ENCODE measurements at regions not wholly inside any gene's neighbourhood (a gene's known extent, or its start where the extent isn't known, plus 50 kb on each side); places are given as distances from the start of the nearest gene placed in this dataset.
A peak's percentile ranks its signal among the peaks of the same experiment; 100 is the strongest.

- no peak for DNase-seq (ENCODE audit: low read depth)
Measured at GRCh38 chr4:137067735-137068134, 464.6 kb downstream of the PCDH18 start.

GRCh38 chr4:137065311-137065710 lies 467.0 kb downstream of the PCDH18 start:
- no peak for DNase-seq (ENCODE audit: low read depth)

- no peak for DNase-seq (ENCODE audit: low read depth)
Measured at GRCh38 chr4:137063961-137064360, 468.3 kb downstream of the PCDH18 start.

GRCh38 chr4:137043184-137043583 lies 489.1 kb downstream of the PCDH18 start:
- no peak for DNase-seq (ENCODE audit: low read depth)

- no peak for DNase-seq (ENCODE audit: low read depth)
Measured at GRCh38 chr4:137039370-137039769, 492.9 kb downstream of the PCDH18 start.

- no peak for DNase-seq (ENCODE audit: low read depth)
Measured at GRCh38 chr4:137032222-137032621, 500.1 kb downstream of the PCDH18 start.

GRCh38 chr4:137029026-137029425 lies 503.3 kb downstream of the PCDH18 start:
- DNase-seq (ENCODE audit: low read depth): no peak

GRCh38 chr4:137025484-137026059 lies 506.7 kb downstream of the PCDH18 start:
- no peak for DNase-seq (ENCODE audit: low read depth)

- DNase-seq (ENCODE audit: low read depth): no peak
Measured at GRCh38 chr4:137015426-137016409, 516.6 kb downstream of the PCDH18 start.

GRCh38 chr4:137000432-137000831 lies 531.9 kb downstream of the PCDH18 start:
- DNase-seq (ENCODE audit: low read depth): no peak

GRCh38 chr4:136992032-136992431 lies 540.3 kb downstream of the PCDH18 start:
- no peak for DNase-seq (ENCODE audit: low read depth)

GRCh38 chr4:136985683-136986082 lies 546.6 kb downstream of the PCDH18 start:
- DNase-seq (ENCODE audit: low read depth): no peak

GRCh38 chr4:136967069-136967468 lies 565.2 kb downstream of the PCDH18 start:
- no peak for DNase-seq (ENCODE audit: low read depth)

- no peak for DNase-seq (ENCODE audit: low read depth)
Measured at GRCh38 chr4:136965478-136965877, 566.8 kb downstream of the PCDH18 start.

GRCh38 chr4:136962868-136963267 lies 569.4 kb downstream of the PCDH18 start:
- no peak for DNase-seq (ENCODE audit: low read depth)

- no peak for DNase-seq (ENCODE audit: low read depth)
Measured at GRCh38 chr4:136946307-136946907, 585.9 kb downstream of the PCDH18 start.

GRCh38 chr4:136939781-136940180 lies 592.5 kb downstream of the PCDH18 start:
- no peak for DNase-seq (ENCODE audit: low read depth)

- no peak for DNase-seq (ENCODE audit: low read depth)
Measured at GRCh38 chr4:136935871-136936270, 596.4 kb downstream of the PCDH18 start.

GRCh38 chr4:136935305-136935704 lies 597.0 kb downstream of the PCDH18 start:
- DNase-seq (ENCODE audit: low read depth): no peak

GRCh38 chr4:136934601-136935000 lies 597.7 kb downstream of the PCDH18 start:
- no peak for DNase-seq (ENCODE audit: low read depth)

- no peak for DNase-seq (ENCODE audit: low read depth)
Measured at GRCh38 chr4:136931781-136932180, 600.5 kb downstream of the PCDH18 start.

GRCh38 chr4:136928957-136929411 lies 603.3 kb downstream of the PCDH18 start:
- no peak for DNase-seq (ENCODE audit: low read depth)

- peak; percentile 1 for DNase-seq (ENCODE audit: low read depth)
Measured at GRCh38 chr4:136927172-136927571, 605.1 kb downstream of the PCDH18 start.

Data from GM04503 (cell line).